Posterior vena cava (tissue), 2 donors: ENCODE measurements at regions not wholly inside any gene's neighbourhood (a gene's known extent, or its start where the extent isn't known, plus 50 kb on each side); places are given as distances from the start of the nearest gene placed in this dataset.
"Not testable (repeated sequence)": the region's sequence is repeated elsewhere in the genome, so short reads cannot be mapped to it uniquely, and the experiment has no call there.

Experiments
- DNase-seq: peaks from one replicate; pipeline ENCODE4 v3.0.0-alpha.2; 2020; ENCODE audit warnings: low spot score
- intact Hi-C, 2 donors: fragments of 100-400 bp; cut with DNase I; formaldehyde crosslinking; loops; one replicate each; pipeline versions ENCODE4 v1.14.1 to v1.14.2; 2022 to 2023
- donor health status: DM: yes; HTN: yes; CAD: no.
- donor health status: DM: yes; HTN: yes; CAD: no.

DNA sequence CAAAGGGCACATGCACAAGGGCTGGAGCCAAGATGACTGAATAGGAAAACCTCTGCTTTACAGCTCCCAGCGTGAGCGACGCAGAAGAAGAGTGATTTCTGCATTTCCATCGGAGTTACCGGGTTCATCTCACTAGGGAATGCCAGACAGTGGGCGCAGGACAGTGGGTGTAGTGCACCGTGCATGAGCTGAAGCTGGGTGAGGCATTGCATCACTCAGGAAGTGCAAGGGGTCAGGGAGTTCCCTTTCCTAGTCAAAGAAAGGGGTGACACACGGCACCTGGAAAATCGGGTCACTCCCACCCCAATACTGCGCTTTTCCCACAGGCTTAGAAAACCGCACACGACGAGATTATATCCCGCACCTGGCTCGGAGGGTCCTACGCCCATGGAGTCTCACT, 64.5 kb upstream of the HTR1E start:
- DNase-seq, intact Hi-C loops: not testable (repeated sequence)

DNA sequence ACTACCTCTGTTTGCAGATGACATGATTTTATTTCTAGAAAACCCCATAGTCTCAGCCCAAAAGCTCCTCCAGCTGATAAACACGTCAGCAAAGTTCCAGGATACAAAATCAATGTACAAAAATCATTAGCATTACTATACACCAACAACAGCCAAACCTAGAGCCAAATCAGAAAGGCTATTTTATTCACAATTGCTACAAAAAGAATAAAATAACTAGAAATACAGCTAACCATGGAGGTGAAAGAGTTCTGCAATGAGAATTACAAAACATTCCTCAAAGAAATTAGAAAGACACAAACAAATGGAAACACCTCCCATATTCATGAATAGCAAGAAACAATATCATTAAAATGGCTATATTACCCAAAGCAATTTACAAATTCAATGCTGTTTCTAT, 65.6 kb upstream of the HTR1E start:
- intact Hi-C loops, result no loop called here
- no peak for DNase-seq

DNA sequence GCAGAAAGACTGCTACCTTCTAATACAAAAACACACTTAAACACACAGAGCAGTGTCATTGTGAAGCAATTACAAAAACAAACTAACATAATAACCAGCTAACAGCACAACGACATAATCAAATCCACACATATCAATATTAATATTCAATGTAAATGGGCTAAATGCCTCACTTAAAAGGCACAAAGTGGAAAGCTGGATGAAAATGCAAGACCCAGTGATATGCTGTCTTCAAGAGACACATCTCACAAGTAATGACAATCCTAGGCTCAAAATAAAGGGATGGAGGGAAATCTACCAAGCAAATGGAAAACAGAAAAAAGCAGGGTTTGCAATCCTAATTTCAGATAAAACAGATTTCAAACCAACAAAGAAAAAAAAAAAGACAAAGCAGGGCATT, 67.8 kb upstream of the HTR1E start:
- intact Hi-C loops, result no loop called here
- no peak for DNase-seq

DNA sequence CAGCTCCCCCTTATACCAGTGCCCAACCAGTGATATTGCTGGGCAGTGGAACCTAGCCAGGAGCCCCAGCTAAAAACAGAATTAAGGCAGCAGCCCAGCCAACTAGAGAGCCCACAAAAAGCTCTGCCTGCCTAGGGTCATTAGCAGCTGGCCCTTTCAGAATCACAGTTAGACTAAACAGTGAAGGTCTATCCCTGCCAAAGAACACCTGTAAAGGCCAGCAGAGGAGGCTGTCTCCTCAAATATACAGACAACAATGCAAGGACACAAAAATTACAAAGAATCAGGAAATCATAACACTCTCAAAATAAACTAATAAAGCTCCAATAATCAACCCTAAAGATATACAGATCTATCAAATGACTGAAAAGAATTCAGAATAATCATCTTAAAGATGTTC, 77.8 kb upstream of the HTR1E start:
- no peak for DNase-seq
- intact Hi-C loops, result no loop called here

DNA sequence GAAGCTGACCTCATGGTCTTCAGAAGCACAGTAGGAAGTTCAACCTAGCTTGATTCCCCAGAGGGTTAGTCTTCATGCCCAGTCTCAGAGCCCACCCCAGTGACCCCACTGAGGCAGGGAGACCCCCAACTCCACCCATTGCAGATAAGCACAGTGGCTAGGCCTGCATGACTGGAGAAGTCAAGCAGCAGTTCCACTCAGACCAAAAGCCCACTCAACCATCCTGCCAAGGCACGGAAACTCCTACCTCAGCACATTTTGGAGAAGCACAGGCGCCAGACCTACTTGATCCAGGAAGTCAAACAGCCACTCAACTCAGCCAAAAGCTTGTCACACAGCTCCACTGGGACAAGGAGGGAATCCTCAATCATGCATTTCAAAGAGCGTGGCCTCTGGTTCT, 78.4 kb upstream of the HTR1E start:
- intact Hi-C loops, result no loop called here
- DNase-seq, result no peak

DNA sequence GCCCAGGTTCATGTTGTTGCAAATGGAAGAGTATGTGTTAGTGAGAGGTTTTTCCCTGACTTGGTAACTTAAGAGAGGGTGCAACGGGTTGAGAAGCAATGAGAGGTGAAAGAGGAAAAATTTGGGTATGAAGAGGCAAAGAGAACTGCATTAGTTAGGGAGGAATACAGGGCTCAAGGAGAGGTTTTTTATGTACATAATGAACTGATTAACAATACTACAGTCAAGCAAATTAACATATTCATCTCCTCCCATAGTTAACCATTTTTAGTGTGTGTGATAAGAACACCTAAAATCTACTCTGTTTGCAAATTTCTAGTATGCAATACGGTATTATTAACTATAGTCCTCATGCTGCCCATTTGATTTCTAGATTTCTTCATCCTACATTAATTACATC, 79.5 kb upstream of the HTR1E start:
- DNase-seq, result no peak
- intact Hi-C loops, result no loop called here

DNA sequence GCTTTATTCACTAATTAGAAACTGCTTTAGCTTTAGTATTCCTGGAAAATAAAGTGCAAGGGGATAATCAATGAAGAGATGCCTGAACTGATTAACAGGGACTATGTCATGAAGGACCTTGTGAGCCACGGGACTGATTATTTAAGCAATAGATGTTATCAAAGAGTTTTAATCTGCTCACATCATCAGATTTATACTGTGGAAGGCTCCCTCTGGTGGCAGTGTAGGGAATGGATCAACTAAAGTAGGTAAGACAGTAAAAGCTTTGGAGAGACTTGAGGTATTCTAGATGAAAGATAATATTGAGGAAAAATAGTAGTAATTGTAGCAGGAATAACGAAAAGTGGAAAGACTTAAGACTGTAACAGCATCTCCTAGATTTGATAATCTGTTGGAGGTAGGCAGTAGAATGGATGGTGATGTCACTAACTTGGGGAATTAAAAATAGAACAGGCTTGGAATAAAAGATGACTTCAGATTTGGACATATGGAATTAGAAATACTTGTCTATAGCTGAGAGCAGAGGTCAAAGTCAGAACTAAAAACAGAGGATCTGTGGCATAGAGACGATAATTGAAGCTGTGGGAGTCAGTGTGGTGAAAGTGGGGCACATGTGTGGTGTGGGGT, 80.3 kb upstream of the HTR1E start:
- no peak for DNase-seq
- intact Hi-C loops, result no loop called here

DNA sequence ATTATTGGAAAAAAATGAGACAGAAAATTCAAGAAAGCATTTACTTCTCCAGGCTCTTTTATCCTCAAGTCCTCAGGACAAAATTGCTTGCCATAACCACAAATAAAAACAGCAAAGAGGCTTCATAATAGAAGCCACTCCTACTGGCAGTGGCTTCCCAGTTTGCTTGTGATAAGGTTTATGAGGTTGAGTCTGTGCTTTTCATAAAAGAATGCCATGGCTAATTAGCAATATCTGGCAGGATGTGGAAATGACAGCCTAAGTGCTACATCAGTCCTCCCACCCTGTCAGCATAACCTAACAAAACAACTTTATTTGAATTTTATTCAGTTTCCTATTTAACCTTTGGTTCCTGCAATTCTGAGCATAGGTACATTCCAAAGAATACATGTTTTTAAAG, 80.9 kb upstream of the HTR1E start:
- no peak for DNase-seq
- intact Hi-C loops, result no loop called here

DNA sequence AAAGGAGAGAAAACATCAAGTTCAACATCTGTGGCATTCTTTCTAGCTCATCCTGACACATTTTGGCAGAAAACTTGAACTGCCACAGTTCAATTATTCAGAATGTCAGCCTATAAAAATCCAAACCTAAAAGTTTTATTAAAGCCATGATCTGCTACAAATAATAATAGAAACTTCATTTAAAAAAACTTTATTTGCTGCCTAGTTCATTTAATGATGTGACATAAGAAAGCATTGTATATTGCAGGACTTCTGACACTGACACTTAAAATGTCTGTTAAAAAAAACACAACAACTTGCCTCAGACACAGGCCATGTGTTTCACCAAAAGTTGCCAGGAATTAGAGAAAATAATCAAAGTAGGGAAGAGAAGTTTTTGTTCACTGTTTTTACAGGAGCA, 88.3 kb upstream of the HTR1E start:
- DNase-seq, result no peak
- intact Hi-C loops, result no loop called here

DNA sequence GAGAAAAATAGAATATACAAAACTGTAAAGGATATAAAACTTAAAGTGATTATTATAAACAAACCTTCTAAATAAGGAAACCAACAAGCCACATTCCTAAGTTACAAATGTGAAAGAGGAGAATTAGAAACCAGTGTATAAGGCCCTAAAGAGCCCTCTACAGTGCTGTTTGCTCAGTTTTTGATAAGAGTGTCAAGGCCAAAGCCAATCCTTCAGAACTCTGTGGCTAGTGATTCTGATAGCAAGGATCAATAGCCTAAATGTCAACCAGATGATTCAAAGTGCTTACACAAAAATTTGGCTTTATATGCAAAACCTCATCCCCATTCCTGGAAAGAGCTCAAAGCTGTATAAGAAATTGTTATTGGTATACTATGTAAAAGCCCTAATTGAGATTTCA, 104.6 kb upstream of the HTR1E start:
- no peak for DNase-seq
- intact Hi-C loops, result no loop called here

DNA sequence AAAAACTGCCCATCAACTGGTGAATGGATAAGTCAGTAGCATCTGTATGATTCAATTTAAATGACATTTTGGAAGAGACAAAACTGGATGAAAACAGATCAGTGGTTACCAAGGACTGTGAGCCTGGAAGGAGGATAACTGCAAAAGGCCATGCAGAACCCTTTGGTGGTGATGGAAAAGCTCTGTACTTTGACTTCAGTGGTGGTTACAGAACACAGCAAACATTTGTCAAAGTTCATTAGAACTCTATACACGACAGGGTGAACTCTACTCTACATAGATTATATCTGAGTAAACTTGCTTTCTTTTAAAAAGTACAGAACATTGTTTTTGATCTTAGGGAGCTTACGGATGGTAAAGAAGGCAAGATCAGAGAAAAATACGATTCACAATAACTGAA, 111.9 kb upstream of the HTR1E start:
- no peak for DNase-seq
- intact Hi-C loops, result no loop called here

DNA sequence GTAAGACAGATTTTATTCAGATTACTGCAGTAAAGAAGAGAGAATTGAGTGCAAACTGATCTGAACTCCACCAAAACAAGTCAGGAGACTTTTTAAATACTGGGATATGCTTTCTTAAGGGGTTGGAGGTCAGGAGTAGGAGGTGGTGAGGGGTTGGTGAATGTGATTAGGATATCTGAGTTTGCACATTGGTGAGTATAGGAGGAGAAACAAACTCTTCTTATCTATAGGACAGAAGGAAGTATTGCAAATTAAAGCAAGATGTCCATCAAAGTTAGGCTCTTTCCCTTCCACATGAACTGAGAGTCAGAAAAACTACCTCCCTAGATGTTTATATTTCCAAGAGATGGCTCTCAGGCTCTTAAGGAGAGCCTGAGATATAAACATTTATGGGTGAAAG, 114.6 kb upstream of the HTR1E start:
- no peak for DNase-seq
- intact Hi-C loops, result no loop called here

DNA sequence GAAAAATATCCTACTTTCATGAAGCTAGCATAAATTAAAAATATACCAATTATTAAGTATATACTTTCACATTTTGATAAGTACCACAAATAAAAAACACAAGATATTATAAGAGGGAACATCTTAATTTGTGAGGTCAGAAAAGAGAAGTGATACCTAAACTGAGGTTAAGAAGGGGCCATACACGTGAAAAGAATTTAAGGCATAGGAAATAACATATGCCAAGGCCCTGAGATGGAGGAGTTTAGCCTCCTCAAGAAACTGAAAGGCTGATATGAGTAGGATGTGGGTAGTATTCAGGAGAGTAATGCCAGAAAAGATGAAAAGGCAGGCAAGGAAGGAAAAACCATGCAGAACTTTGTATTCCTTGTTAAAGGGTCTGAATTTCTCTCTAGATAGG, 116.6 kb upstream of the HTR1E start:
- intact Hi-C loops, result no loop called here

DNA sequence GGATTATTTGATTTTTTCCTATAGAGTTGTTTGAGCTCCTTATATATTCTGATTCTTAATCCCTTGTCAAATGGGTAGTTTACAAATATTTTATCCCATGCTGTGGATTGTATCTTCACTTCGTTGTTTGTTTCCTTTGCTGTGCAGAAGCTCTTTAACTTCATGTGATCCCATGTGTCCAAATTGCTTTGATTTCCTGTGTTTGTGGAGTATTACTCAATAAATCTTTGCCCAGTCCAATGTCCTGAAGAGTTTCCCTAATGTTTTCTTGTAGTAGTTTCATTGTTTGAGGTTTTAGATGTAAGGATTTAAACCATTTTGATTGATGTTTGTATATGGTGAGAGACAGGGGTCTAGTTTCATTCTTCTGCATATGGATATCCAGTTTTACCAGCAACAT, 143.7 kb upstream of the HTR1E start:
- intact Hi-C loops, result no loop called here
- no peak for DNase-seq

More for the DNA sequence above, 116.6 kb upstream of the HTR1E start:
- no peak for DNase-seq

DNA sequence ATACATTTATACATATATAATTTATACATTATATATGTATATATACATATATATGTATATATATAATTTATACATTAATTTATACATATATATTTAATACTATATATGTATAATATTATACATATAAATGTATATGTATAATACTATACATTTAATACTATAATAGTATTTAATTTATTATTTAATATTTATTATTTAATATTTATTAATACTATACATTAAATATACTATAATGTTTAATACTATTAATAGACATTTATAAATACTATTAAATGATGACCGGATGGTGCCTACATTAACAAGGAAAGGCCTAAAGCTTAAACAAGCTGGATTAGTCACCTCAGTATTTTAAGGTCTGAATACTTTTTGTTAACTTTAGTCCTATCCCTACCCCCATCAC, 145.9 kb upstream of the HTR1E start:
- intact Hi-C loops, result no loop called here

DNA sequence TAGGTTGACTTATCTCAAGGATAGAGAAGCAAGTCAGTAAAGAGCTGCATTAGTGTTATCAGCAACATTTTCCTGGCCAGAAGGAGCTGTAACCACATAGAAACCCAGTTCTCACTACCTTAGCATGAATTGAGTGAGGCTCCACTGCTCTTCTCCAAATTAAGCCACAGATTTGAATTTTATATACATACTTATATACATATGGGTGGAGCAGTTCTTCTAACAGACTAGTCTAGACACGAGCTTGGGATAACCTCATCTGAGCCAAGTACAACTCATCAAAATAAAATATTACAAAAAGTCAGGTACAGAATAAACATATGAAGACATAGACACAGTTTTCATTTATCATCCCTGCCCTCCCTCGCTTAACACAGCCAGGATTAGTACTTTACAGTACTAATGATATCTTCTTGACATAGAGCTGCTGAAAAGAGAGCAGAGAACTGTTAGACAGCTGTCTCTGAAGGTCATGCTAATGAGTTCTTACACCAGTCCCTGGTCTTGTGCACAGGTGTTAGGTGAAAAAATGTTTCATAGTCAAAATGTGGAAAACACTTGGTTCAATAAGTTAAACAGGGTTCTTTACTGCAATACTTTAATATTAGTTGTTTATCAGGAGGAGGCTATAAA, 147.4 kb upstream of the HTR1E start:
- intact Hi-C loops, result no loop called here
- DNase-seq, result no peak

More for the DNA sequence above, 145.9 kb upstream of the HTR1E start:
- DNase-seq, result no peak

DNA sequence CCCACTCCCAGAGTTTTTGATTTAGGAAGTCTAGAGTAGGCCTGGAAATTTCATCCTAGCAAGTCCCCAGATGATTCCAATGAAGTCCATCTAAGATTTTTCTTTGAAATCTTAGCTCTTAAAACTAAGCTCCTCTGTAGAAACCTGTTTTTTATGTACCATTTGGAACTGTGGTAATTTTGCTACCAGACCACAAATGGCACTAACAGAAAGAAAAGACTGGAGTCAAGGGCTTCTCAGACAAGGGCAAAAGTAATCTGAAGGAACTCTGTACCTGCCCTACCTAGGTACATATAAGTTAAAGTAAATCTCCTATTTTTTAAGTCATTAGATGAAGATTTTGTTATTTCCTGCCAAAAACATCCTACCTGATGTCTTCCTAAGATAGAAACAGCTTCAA, 155.0 kb upstream of the HTR1E start:
- no peak for DNase-seq
- intact Hi-C loops, result no loop called here

DNA sequence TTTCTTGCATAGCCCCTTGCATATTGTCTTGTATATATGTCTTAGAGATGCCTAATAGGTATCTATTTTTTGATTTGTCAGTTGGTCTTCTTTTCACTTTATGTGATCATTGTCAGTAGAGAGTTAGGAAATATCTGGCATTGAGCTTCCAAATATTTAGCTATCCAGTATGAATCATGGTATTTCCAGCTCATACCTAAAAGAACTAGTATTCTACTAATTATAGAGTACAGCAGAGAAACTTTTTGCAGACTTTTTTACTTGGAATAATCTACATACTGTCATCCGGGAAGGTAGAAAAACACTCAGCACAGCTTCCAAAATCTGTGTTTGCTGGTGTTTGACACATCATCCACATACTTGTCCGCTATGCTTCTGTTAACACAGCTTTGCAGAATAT, 156.4 kb upstream of the HTR1E start:
- intact Hi-C loops, result no loop called here
- no peak for DNase-seq

DNA sequence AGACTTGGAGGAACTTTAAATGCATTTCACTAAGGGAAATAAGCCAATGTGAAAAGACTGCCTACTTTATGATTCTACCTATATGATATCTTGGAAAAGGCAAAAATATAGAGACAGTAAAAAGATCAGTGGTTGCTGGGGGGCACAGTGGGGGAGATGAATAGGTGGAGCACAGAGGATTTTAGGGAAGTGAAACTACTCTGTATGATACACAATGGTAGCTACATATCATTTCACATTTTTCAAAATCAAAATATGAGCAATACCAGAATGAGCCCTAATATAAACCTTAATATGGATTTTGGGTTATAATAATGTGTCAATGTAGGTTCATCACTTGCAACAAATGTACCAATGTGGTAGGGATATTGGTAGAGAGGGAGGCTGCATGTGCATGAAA, 161.4 kb upstream of the HTR1E start:
- DNase-seq, result no peak
- intact Hi-C loops, result no loop called here

DNA sequence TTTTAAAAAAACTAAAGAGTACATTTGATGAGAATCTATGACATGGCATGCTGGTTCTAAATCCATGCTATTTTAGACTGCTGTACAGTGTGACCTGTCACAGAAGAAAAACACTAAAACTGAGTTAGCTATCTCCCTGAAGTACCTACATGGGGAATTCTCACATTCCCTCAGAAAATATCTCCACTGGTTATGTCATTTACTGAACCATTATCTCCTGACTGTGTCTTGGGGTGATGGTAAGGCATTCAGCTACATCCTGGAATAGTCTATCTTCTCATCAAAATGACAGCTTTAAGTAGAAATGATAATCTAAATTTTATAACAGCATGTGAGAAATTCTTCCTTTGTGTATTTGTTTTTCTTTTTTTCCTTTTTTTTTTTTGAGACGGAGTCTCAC, 172.1 kb upstream of the HTR1E start:
- DNase-seq, result no peak
- intact Hi-C loops, result no loop called here

DNA sequence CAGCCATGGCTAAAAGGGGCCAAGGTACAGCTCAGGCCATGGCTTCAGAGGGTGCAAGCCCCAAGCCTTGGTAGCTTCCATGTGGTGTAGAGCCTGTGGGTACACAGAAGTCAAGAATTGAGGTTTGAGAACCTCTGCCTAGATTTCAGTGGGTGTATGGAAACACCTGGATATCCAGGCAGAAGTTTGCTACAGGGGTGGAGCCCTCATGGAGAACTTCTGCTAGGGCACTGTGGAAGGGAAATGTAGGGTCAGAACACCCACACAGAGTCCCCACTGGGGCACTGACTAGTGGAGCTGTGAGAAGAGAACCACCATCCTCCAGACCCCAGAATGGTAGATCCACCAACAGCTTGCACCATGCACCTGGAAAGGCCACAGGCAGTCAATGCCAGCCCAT, 177.4 kb upstream of the HTR1E start:
- intact Hi-C loops, DNase-seq: not testable (repeated sequence)
